H1 (cell line): ENCODE measurements at regions not wholly inside any gene's neighbourhood (a gene's known extent, or its start where the extent isn't known, plus 50 kb on each side); places are given as distances from the start of the nearest gene placed in this dataset.

Experiments used
- CTCF ChIA-PET: fragments of 300-600 bp; sonication (Branson Sonifier 250); formaldehyde crosslinking; loops from one replicate; lab custom pipeline; 2021; ENCODE audit not compliant: partially characterized antibody; lab: Charles Lee
- POLR2A ChIA-PET: fragments of 300-600 bp; sonication (Branson Sonifier 250); formaldehyde crosslinking; loops from one replicate; lab custom pipeline; 2021; ENCODE audit warnings: inconsistent platforms; ENCODE audit not compliant: partially characterized antibody; lab: Charles Lee
- DNase-seq, 2 experiments: peaks; one replicate each; pipeline versions ENCODE4 v3.0.0 to v3.0.0-alpha.2; 2010 to 2022; ENCODE audit warnings: low spot score in 2 of 2, low read depth in 1 of 2, mixed read lengths in 1 of 2
- FAIRE-seq: peaks from 2 replicates; lab custom pipeline; 2011; peaks lifted over from hg19 to GRCh38; lab: Jason Lieb, UNC
- H2AFZ ChIP-seq: 2 replicates; pipeline ENCODE4 v1.8.1; 2012; ENCODE audit warnings: low read length, inconsistent platforms
- H2AK5ac ChIP-seq: 2 replicates; pipeline ENCODE4 v1.6.1; 2013; ENCODE audit warnings: low read depth, low read length
- H2BK120ac ChIP-seq: replicated peaks from 2 replicates; pipeline ENCODE3; 2013; ENCODE audit warnings: low read depth, low read length, inconsistent platforms
- H2BK12ac ChIP-seq: 2 replicates; pipeline ENCODE4 v1.6.1; 2013; ENCODE audit warnings: low read depth, low read length
- H2BK15ac ChIP-seq: 2 replicates; pipeline ENCODE4 v1.6.1; 2013; ENCODE audit warnings: low read length
- H2BK20ac ChIP-seq: 2 replicates; pipeline ENCODE4 v1.6.1; 2013; ENCODE audit warnings: low read length
- H2BK5ac ChIP-seq: 2 replicates; pipeline ENCODE4 v1.6.1; 2013; ENCODE audit warnings: low read depth, low read length
- H3K14ac ChIP-seq: 2 replicates; pipeline ENCODE4 v1.6.1; 2013; ENCODE audit warnings: inconsistent platforms; ENCODE audit not compliant: insufficient read length
- H3K18ac ChIP-seq: 2 replicates; pipeline ENCODE4 v1.6.1; 2013; ENCODE audit warnings: low read length; ENCODE audit errors: extremely low read depth
- H3K23ac ChIP-seq: 2 replicates; pipeline ENCODE4 v1.6.1; 2013; ENCODE audit warnings: inconsistent platforms; ENCODE audit not compliant: insufficient read length
- H3K23me2 ChIP-seq: 2 replicates; pipeline ENCODE4 v1.6.1; 2013; ENCODE audit warnings: low read depth, low read length
- H3K27ac ChIP-seq: 2 replicates; pipeline ENCODE4 v1.6.1; 2011; ENCODE audit warnings: low read depth, low read length, inconsistent platforms
- H3K27me3 ChIP-seq, 4 experiments: replicated peaks in 1 of 4; 1 replicate in 1 of 4; 2 replicates in 3 of 4; pipeline versions ENCODE4 v1.6.1 to v1.8.1; 2011 to 2013; ENCODE audit warnings: low read length in 3 of 4, mild to moderate bottlenecking in 3 of 4, inconsistent platforms in 2 of 4, mixed read lengths in 2 of 4, moderate library complexity in 1 of 4; ENCODE audit not compliant: control insufficient read depth in 3 of 4, insufficient read depth in 3 of 4; ENCODE audit errors: extremely low read depth in 1 of 4
- H3K36me3 ChIP-seq, 4 experiments: 2 replicates each; pipeline versions ENCODE4 v1.6.1 to v1.8.1; 2011 to 2013; ENCODE audit warnings: mild to moderate bottlenecking in 4 of 4, low read length in 3 of 4, moderate library complexity in 2 of 4, control low read depth in 1 of 4, inconsistent platforms in 1 of 4; ENCODE audit not compliant: insufficient read depth in 4 of 4, control insufficient read depth in 2 of 4
- H3K4ac ChIP-seq: replicated peaks from 2 replicates; pipeline ENCODE3; 2013; ENCODE audit warnings: low read length, low read depth, mixed read lengths, inconsistent platforms; ENCODE audit not compliant: insufficient read length
- H3K4me1 ChIP-seq, 4 experiments: replicated peaks in 1 of 4; 1 replicate in 1 of 4; 2 replicates in 3 of 4; pipeline versions ENCODE4 v1.6.1 to v1.8.1; 2011 to 2013; ENCODE audit warnings: low read length in 3 of 4, inconsistent platforms in 2 of 4, mixed read lengths in 1 of 4; ENCODE audit not compliant: insufficient read depth in 4 of 4, control insufficient read depth in 3 of 4
- H3K4me2 ChIP-seq, 2 experiments: 2 replicates each; pipeline versions ENCODE4 v1.6.1 to v1.8.1; 2011 to 2013; ENCODE audit warnings: low read depth in 2 of 2, low read length in 2 of 2, control low read depth in 1 of 2, inconsistent platforms in 1 of 2, mild to moderate bottlenecking in 1 of 2; ENCODE audit not compliant: insufficient read depth in 1 of 2
- H3K4me3 ChIP-seq, 4 experiments: fragments of 200-600, 300-600 bp in 1 of 4; sonication (generic), shearing (Covaris generic), sonication (Bioruptor Twin) in 1 of 4; 2 replicates each; pipeline versions ENCODE4 v1.5.1 to v1.8.1; 2011 to 2016; ENCODE audit warnings: low read length in 4 of 4, low read depth in 3 of 4, control low read depth in 2 of 4, inconsistent platforms in 2 of 4, mild to moderate bottlenecking in 2 of 4, mixed read lengths in 1 of 4, moderate library complexity in 1 of 4; ENCODE audit not compliant: insufficient read depth in 2 of 4; ENCODE audit errors: extremely low read depth in 1 of 4
- H3K56ac ChIP-seq: replicated peaks from 2 replicates; pipeline ENCODE3; 2013; ENCODE audit warnings: low read depth, mild to moderate bottlenecking, mixed read lengths, low read length, inconsistent platforms; ENCODE audit not compliant: insufficient read length
- H3K79me1 ChIP-seq: 2 replicates; pipeline ENCODE4 v1.6.1; 2013; ENCODE audit warnings: low read depth, low read length, control low read depth
- H3K79me2 ChIP-seq, 2 experiments: 2 replicates each; pipeline versions ENCODE4 v1.6.1 to v1.8.1; 2012 to 2013; ENCODE audit warnings: low read length in 2 of 2, mild to moderate bottlenecking in 2 of 2, inconsistent platforms in 1 of 2; ENCODE audit not compliant: insufficient read depth in 2 of 2, control insufficient read depth in 1 of 2
- H3K9ac ChIP-seq, 4 experiments: replicated peaks in 1 of 4; 1 replicate in 1 of 4; 2 replicates in 3 of 4; pipeline versions ENCODE4 v1.6.1 to v1.8.1; 2011 to 2013; ENCODE audit warnings: low read depth in 3 of 4, low read length in 3 of 4, control low read depth in 2 of 4, mild to moderate bottlenecking in 2 of 4, moderate library complexity in 2 of 4, inconsistent platforms in 1 of 4; ENCODE audit errors: extremely low read depth in 1 of 4
- H3K9me3 ChIP-seq, 2 experiments: 2 replicates each; pipeline versions ENCODE4 v1.6.1 to v1.8.1; 2012 to 2013; ENCODE audit warnings: mild to moderate bottlenecking in 2 of 2, moderate library complexity in 2 of 2, control low read depth in 1 of 2, inconsistent platforms in 1 of 2, low read depth in 1 of 2, low read length in 1 of 2, mixed read lengths in 1 of 2; ENCODE audit not compliant: insufficient read depth in 2 of 2
- H4K20me1 ChIP-seq, 2 experiments: replicated peaks in 1 of 2; 2 replicates each; pipeline versions ENCODE3 to v1.8.1; 2011 to 2013; ENCODE audit warnings: inconsistent platforms in 2 of 2, low read length in 2 of 2, mild to moderate bottlenecking in 1 of 2; ENCODE audit not compliant: insufficient read depth in 2 of 2, control insufficient read depth in 1 of 2
- H4K5ac ChIP-seq: 2 replicates; pipeline ENCODE4 v1.6.1; 2013; ENCODE audit warnings: low read length, low read depth, mixed read lengths, inconsistent platforms; ENCODE audit not compliant: insufficient read length
- H4K8ac ChIP-seq: 2 replicates; pipeline ENCODE4 v1.8.0; 2013; ENCODE audit warnings: mild to moderate bottlenecking, moderate library complexity, low read length, inconsistent platforms; ENCODE audit not compliant: insufficient read depth; ENCODE audit errors: extremely low read depth
- H4K91ac ChIP-seq: replicated peaks from 2 replicates; pipeline ENCODE3; 2013; ENCODE audit warnings: low read length, mixed read lengths, inconsistent platforms; ENCODE audit not compliant: insufficient read length
- BCL11A ChIP-seq, 2 experiments: IDR thresholded peaks; one replicate each; pipeline ENCODE4 v1.6.1; 2011; ENCODE audit warnings: low read depth in 2 of 2, low read length in 2 of 2, mild to moderate bottlenecking in 2 of 2
- GABPA ChIP-seq: IDR thresholded peaks from 2 replicates; pipeline ENCODE4 v1.6.1; 2011; ENCODE audit warnings: mild to moderate bottlenecking, low read length, moderate library complexity, borderline replicate concordance; ENCODE audit not compliant: insufficient read depth
- GTF2F1 ChIP-seq: IDR thresholded peaks from 2 replicates; pipeline ENCODE4 v1.6.1; 2012; ENCODE audit warnings: low read depth, low read length, improper control_type of control experiment, borderline replicate concordance
- HDAC2 ChIP-seq, 2 experiments: fragments of 300-600 bp in 1 of 2; sonication (generic) in 1 of 2; IDR thresholded peaks; 2 replicates each; pipeline ENCODE4 v1.6.1; 2011 to 2012; ENCODE audit warnings: low read depth in 2 of 2, low read length in 2 of 2, mild to moderate bottlenecking in 2 of 2, moderate library complexity in 2 of 2, borderline replicate concordance in 1 of 2, inconsistent platforms in 1 of 2
- KDM1A ChIP-seq: fragments of 200-600, 300-600 bp; sonication (generic); IDR thresholded peaks from 2 replicates; pipeline ENCODE4 v1.7.1; 2016; ENCODE audit warnings: mild to moderate bottlenecking, low read length, borderline replicate concordance
- MAFK ChIP-seq: IDR thresholded peaks from 2 replicates; pipeline ENCODE4 v1.6.1; 2012; ENCODE audit warnings: low read depth, mild to moderate bottlenecking, improper control_type of control experiment, low read length
- POLR2AphosphoS5 ChIP-seq: IDR thresholded peaks from 2 replicates; pipeline ENCODE4 v1.6.1; 2011; ENCODE audit warnings: low read depth, low read length
- POU5F1 ChIP-seq: IDR thresholded peaks from 2 replicates; pipeline ENCODE4 v1.6.1; 2011; ENCODE audit warnings: low read depth, mild to moderate bottlenecking, low read length, moderate library complexity
- SIRT6 ChIP-seq: IDR thresholded peaks from one replicate; pipeline ENCODE4 v1.7.1; 2012; ENCODE audit warnings: low read length, inconsistent platforms
- SP2 ChIP-seq: IDR thresholded peaks from 2 replicates; pipeline ENCODE4 v1.6.1; 2012; ENCODE audit warnings: mild to moderate bottlenecking, low read length, inconsistent platforms
- SRF ChIP-seq: IDR thresholded peaks from 2 replicates; pipeline ENCODE4 v1.6.1; 2011; ENCODE audit warnings: mild to moderate bottlenecking, low read depth, low read length, moderate library complexity
- TCF12 ChIP-seq: IDR thresholded peaks from 2 replicates; pipeline ENCODE4 v1.6.1; 2011; ENCODE audit warnings: low read depth, mild to moderate bottlenecking, low read length
- WGBS, 2 experiments: shearing (Covaris generic) in 1 of 2; methylation state at CpG; one replicate each; pipeline versions ENCODE4 v1.1.6 to v1.1.7; 2013 to 2015; ENCODE audit warnings: low lambda C conversion rate in 2 of 2, mixed read lengths in 2 of 2, inconsistent platforms in 1 of 2, low coverage in 1 of 2, missing lambda C conversion rate in 1 of 2; ENCODE audit not compliant: insufficient replicate concordance in 2 of 2, insufficient coverage in 1 of 2, insufficient read length in 1 of 2; ENCODE audit errors: extremely low coverage in 1 of 2, missing lambda C conversion rate in 1 of 2; 5-methylcytosine and 5-hydroxymethylcytosine counted together
- TF ChIP-seq, protein P1 (sequence below): IDR thresholded peaks from 2 replicates; pipeline ENCODE4 v1.6.1; 2012; ENCODE audit warnings: inconsistent platforms

DNA sequence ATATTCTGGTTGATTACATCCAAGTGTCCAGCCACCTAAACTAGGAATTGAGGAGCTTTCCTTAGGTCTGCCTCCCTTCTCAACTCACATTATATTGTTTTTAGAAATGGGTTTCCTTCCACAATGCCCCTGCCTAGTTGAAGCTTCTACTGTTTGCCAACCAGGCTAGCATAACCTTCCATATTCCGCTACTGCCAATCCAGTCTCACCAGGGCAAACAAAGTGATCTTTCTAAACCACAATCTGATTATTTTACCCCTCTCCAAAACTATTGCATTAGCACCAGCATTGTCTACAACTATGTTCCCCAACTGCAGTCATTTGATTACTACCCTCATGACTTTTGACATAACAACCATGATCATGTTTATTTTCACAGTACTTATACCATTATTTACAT is 115.8 kb upstream of the RASEF start:
- Histone ChIP-seq H3K18ac (no peak overlapping the region), H3K23me2 (no peaks in the 10 kb centered on the region), H3K79me1 (no peaks in the 10 kb centered on the region), H3K4ac (no peak overlapping the region), H3K9me3 (no peaks in the 10 kb centered on the region), H3K4me3 (no peak overlapping the region), H2BK15ac (no peak overlapping the region), H4K5ac (no peak overlapping the region), H2BK20ac (no peak overlapping the region), H2BK120ac (no peak overlapping the region), H3K27me3 (no peaks in the 10 kb centered on the region), H4K91ac (no peak overlapping the region), H3K14ac (no peak overlapping the region), H3K27ac (no peak overlapping the region), H3K79me2 (no peaks in the 10 kb centered on the region), H3K36me3 (no peaks in the 10 kb centered on the region), H4K8ac (no peak overlapping the region), H3K9ac (no peak overlapping the region), H2AFZ (no peak overlapping the region), H2AK5ac (no peak overlapping the region), H3K4me2 (no peak overlapping the region), H2BK12ac (no peak overlapping the region), H4K20me1 (no peaks in the 10 kb centered on the region), H3K4me1 (no peaks in the 10 kb centered on the region), H3K56ac (no peak overlapping the region), H2BK5ac (no peak overlapping the region), H3K23ac (no peak overlapping the region)
- CTCF ChIA-PET = interaction anchor here (1.3 kb wide), 1 partner anchor 9 kb away, joined by 3 read pairs; no protein-coding TSS in a partner anchor
- no peak for TF ChIP-seq MAFK
- no peak for TF ChIP-seq GTF2F1
- no peak for TF ChIP-seq BCL11A (IDR thresholded peaks at IDR 0.05; ENCODE audit: low read depth in 2 of 2, low read length in 2 of 2)
- no peak for TF ChIP-seq TCF12
- TF ChIP-seq GABPA = no peak
- no peak for TF ChIP-seq SIRT6
- TF ChIP-seq, protein P1, sequence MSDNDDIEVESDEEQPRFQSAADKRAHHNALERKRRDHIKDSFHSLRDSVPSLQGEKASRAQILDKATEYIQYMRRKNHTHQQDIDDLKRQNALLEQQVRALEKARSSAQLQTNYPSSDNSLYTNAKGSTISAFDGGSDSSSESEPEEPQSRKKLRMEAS = no peak
- no peak for TF ChIP-seq HDAC2 (IDR thresholded peaks at IDR 0.05; ENCODE audit: borderline replicate concordance in 1 of 2, low read depth in 2 of 2, low read length in 2 of 2)
- TF ChIP-seq POLR2AphosphoS5 = no peak
- no peak for TF ChIP-seq SP2
- no peak for TF ChIP-seq KDM1A
- no peak for TF ChIP-seq SRF
- TF ChIP-seq POU5F1 = no peak
- POLR2A ChIA-PET = no interaction called here
- FAIRE-seq (no peak), DNase-seq (no peak)
- 88% methylated on average over 1 of the region's 1 CpG; no CpG with 5 or more reads in 1 of the 2 experiments for WGBS, 2 experiments
